SKM-1 (cell line): ENCODE measurements at regions not wholly inside any gene's neighbourhood (a gene's known extent, or its start where the extent isn't known, plus 50 kb on each side); places are given as distances from the start of the nearest gene placed in this dataset.
"Not testable (repeated sequence)": the region's sequence is repeated elsewhere in the genome, so short reads cannot be mapped to it uniquely, and the experiment has no call there.

Experiments
- DNase-seq: peaks from one replicate; lab custom pipeline; 2025; ENCODE audit not compliant: unreplicated experiment; lab: John Stamatoyannopoulos, UW

GRCh38 chr17:56000411-56000810, 152.9 kb upstream of the ANKFN1 start:
- no peak for DNase-seq

- not testable (repeated sequence) for DNase-seq
Measured at GRCh38 chr17:56002656-56003055, 150.6 kb upstream of the ANKFN1 start.

- no peak for DNase-seq
Measured at GRCh38 chr17:56009795-56010651, 143.3 kb upstream of the ANKFN1 start.

- no peak for DNase-seq
Measured at GRCh38 chr17:56011406-56012131, 141.7 kb upstream of the ANKFN1 start.

GRCh38 chr17:56018211-56018610, 135.1 kb upstream of the ANKFN1 start:
- DNase-seq: no peak

GRCh38 chr17:56020369-56020768, 132.9 kb upstream of the ANKFN1 start:
- DNase-seq: no peak

GRCh38 chr17:56021681-56022190, 131.5 kb upstream of the ANKFN1 start:
- no peak for DNase-seq

- no peak for DNase-seq
Measured at GRCh38 chr17:56023851-56024250, 129.4 kb upstream of the ANKFN1 start.

GRCh38 chr17:56026915-56027314, 126.4 kb upstream of the ANKFN1 start:
- no peak for DNase-seq

GRCh38 chr17:56028837-56029236, 124.4 kb upstream of the ANKFN1 start:
- DNase-seq: no peak

- no peak for DNase-seq
Measured at GRCh38 chr17:56030009-56030624, 123.2 kb upstream of the ANKFN1 start.

- DNase-seq: no peak
Measured at GRCh38 chr17:56031636-56032035, 121.6 kb upstream of the ANKFN1 start.

GRCh38 chr17:56034197-56034635, 119.1 kb upstream of the ANKFN1 start:
- DNase-seq: no peak

GRCh38 chr17:56038131-56038530, 115.1 kb upstream of the ANKFN1 start:
- no peak for DNase-seq

- DNase-seq: no peak
Measured at GRCh38 chr17:56045872-56046271, 107.4 kb upstream of the ANKFN1 start.

- no peak for DNase-seq
Measured at GRCh38 chr17:56047331-56047730, 105.9 kb upstream of the ANKFN1 start.

- no peak for DNase-seq
Measured at GRCh38 chr17:56057869-56058268, 95.4 kb upstream of the ANKFN1 start.

- no peak for DNase-seq
Measured at GRCh38 chr17:56064506-56064905, 88.8 kb upstream of the ANKFN1 start.

GRCh38 chr17:56074361-56074890, 78.8 kb upstream of the ANKFN1 start:
- DNase-seq: no peak

GRCh38 chr17:56076980-56077379, 76.3 kb upstream of the ANKFN1 start:
- DNase-seq: no peak

GRCh38 chr17:56083475-56083874, 69.8 kb upstream of the ANKFN1 start:
- no peak for DNase-seq
